H1 (cell line): ENCODE measurements at regions not wholly inside any gene's neighbourhood (a gene's known extent, or its start where the extent isn't known, plus 50 kb on each side); places are given as distances from the start of the nearest gene placed in this dataset.
A peak's percentile ranks its signal among the peaks of the same experiment; 100 is the strongest.

Experiments
- CTCF ChIA-PET: fragments of 300-600 bp; sonication (Branson Sonifier 250); formaldehyde crosslinking; loops from one replicate; lab custom pipeline; 2021; ENCODE audit not compliant: partially characterized antibody; lab: Charles Lee
- POLR2A ChIA-PET: fragments of 300-600 bp; sonication (Branson Sonifier 250); formaldehyde crosslinking; loops from one replicate; lab custom pipeline; 2021; ENCODE audit warnings: inconsistent platforms; ENCODE audit not compliant: partially characterized antibody; lab: Charles Lee
- DNase-seq, 2 experiments: peaks; one replicate each; pipeline versions ENCODE4 v3.0.0 to v3.0.0-alpha.2; 2010 to 2022; ENCODE audit warnings: low spot score in 2 of 2, low read depth in 1 of 2, mixed read lengths in 1 of 2
- FAIRE-seq: peaks from 2 replicates; lab custom pipeline; 2011; peaks lifted over from hg19 to GRCh38; lab: Jason Lieb, UNC
- H2AFZ ChIP-seq: 2 replicates; pipeline ENCODE4 v1.8.1; 2012; ENCODE audit warnings: low read length, inconsistent platforms
- H2AK5ac ChIP-seq: 2 replicates; pipeline ENCODE4 v1.6.1; 2013; ENCODE audit warnings: low read depth, low read length
- H2BK120ac ChIP-seq: replicated peaks from 2 replicates; pipeline ENCODE3; 2013; ENCODE audit warnings: low read depth, low read length, inconsistent platforms
- H2BK12ac ChIP-seq: 2 replicates; pipeline ENCODE4 v1.6.1; 2013; ENCODE audit warnings: low read depth, low read length
- H2BK15ac ChIP-seq: 2 replicates; pipeline ENCODE4 v1.6.1; 2013; ENCODE audit warnings: low read length
- H2BK20ac ChIP-seq: 2 replicates; pipeline ENCODE4 v1.6.1; 2013; ENCODE audit warnings: low read length
- H2BK5ac ChIP-seq: 2 replicates; pipeline ENCODE4 v1.6.1; 2013; ENCODE audit warnings: low read depth, low read length
- H3K14ac ChIP-seq: 2 replicates; pipeline ENCODE4 v1.6.1; 2013; ENCODE audit warnings: inconsistent platforms; ENCODE audit not compliant: insufficient read length
- H3K18ac ChIP-seq: 2 replicates; pipeline ENCODE4 v1.6.1; 2013; ENCODE audit warnings: low read length; ENCODE audit errors: extremely low read depth
- H3K23ac ChIP-seq: 2 replicates; pipeline ENCODE4 v1.6.1; 2013; ENCODE audit warnings: inconsistent platforms; ENCODE audit not compliant: insufficient read length
- H3K23me2 ChIP-seq: 2 replicates; pipeline ENCODE4 v1.6.1; 2013; ENCODE audit warnings: low read depth, low read length
- H3K27ac ChIP-seq: 2 replicates; pipeline ENCODE4 v1.6.1; 2011; ENCODE audit warnings: low read depth, low read length, inconsistent platforms
- H3K27me3 ChIP-seq, 4 experiments: replicated peaks in 1 of 4; 1 replicate in 1 of 4; 2 replicates in 3 of 4; pipeline versions ENCODE4 v1.6.1 to v1.8.1; 2011 to 2013; ENCODE audit warnings: low read length in 3 of 4, mild to moderate bottlenecking in 3 of 4, inconsistent platforms in 2 of 4, mixed read lengths in 2 of 4, moderate library complexity in 1 of 4; ENCODE audit not compliant: control insufficient read depth in 3 of 4, insufficient read depth in 3 of 4; ENCODE audit errors: extremely low read depth in 1 of 4
- H3K36me3 ChIP-seq, 4 experiments: 2 replicates each; pipeline versions ENCODE4 v1.6.1 to v1.8.1; 2011 to 2013; ENCODE audit warnings: mild to moderate bottlenecking in 4 of 4, low read length in 3 of 4, moderate library complexity in 2 of 4, control low read depth in 1 of 4, inconsistent platforms in 1 of 4; ENCODE audit not compliant: insufficient read depth in 4 of 4, control insufficient read depth in 2 of 4
- H3K4ac ChIP-seq: replicated peaks from 2 replicates; pipeline ENCODE3; 2013; ENCODE audit warnings: low read length, low read depth, mixed read lengths, inconsistent platforms; ENCODE audit not compliant: insufficient read length
- H3K4me1 ChIP-seq, 4 experiments: replicated peaks in 1 of 4; 1 replicate in 1 of 4; 2 replicates in 3 of 4; pipeline versions ENCODE4 v1.6.1 to v1.8.1; 2011 to 2013; ENCODE audit warnings: low read length in 3 of 4, inconsistent platforms in 2 of 4, mixed read lengths in 1 of 4; ENCODE audit not compliant: insufficient read depth in 4 of 4, control insufficient read depth in 3 of 4
- H3K4me2 ChIP-seq, 2 experiments: 2 replicates each; pipeline versions ENCODE4 v1.6.1 to v1.8.1; 2011 to 2013; ENCODE audit warnings: low read depth in 2 of 2, low read length in 2 of 2, control low read depth in 1 of 2, inconsistent platforms in 1 of 2, mild to moderate bottlenecking in 1 of 2; ENCODE audit not compliant: insufficient read depth in 1 of 2
- H3K4me3 ChIP-seq, 4 experiments: fragments of 200-600, 300-600 bp in 1 of 4; sonication (generic), shearing (Covaris generic), sonication (Bioruptor Twin) in 1 of 4; 2 replicates each; pipeline versions ENCODE4 v1.5.1 to v1.8.1; 2011 to 2016; ENCODE audit warnings: low read length in 4 of 4, low read depth in 3 of 4, control low read depth in 2 of 4, inconsistent platforms in 2 of 4, mild to moderate bottlenecking in 2 of 4, mixed read lengths in 1 of 4, moderate library complexity in 1 of 4; ENCODE audit not compliant: insufficient read depth in 2 of 4; ENCODE audit errors: extremely low read depth in 1 of 4
- H3K56ac ChIP-seq: replicated peaks from 2 replicates; pipeline ENCODE3; 2013; ENCODE audit warnings: low read depth, mild to moderate bottlenecking, mixed read lengths, low read length, inconsistent platforms; ENCODE audit not compliant: insufficient read length
- H3K79me1 ChIP-seq: 2 replicates; pipeline ENCODE4 v1.6.1; 2013; ENCODE audit warnings: low read depth, low read length, control low read depth
- H3K79me2 ChIP-seq, 2 experiments: 2 replicates each; pipeline versions ENCODE4 v1.6.1 to v1.8.1; 2012 to 2013; ENCODE audit warnings: low read length in 2 of 2, mild to moderate bottlenecking in 2 of 2, inconsistent platforms in 1 of 2; ENCODE audit not compliant: insufficient read depth in 2 of 2, control insufficient read depth in 1 of 2
- H3K9ac ChIP-seq, 4 experiments: replicated peaks in 1 of 4; 1 replicate in 1 of 4; 2 replicates in 3 of 4; pipeline versions ENCODE4 v1.6.1 to v1.8.1; 2011 to 2013; ENCODE audit warnings: low read depth in 3 of 4, low read length in 3 of 4, control low read depth in 2 of 4, mild to moderate bottlenecking in 2 of 4, moderate library complexity in 2 of 4, inconsistent platforms in 1 of 4; ENCODE audit errors: extremely low read depth in 1 of 4
- H3K9me3 ChIP-seq, 2 experiments: 2 replicates each; pipeline versions ENCODE4 v1.6.1 to v1.8.1; 2012 to 2013; ENCODE audit warnings: mild to moderate bottlenecking in 2 of 2, moderate library complexity in 2 of 2, control low read depth in 1 of 2, inconsistent platforms in 1 of 2, low read depth in 1 of 2, low read length in 1 of 2, mixed read lengths in 1 of 2; ENCODE audit not compliant: insufficient read depth in 2 of 2
- H4K20me1 ChIP-seq, 2 experiments: replicated peaks in 1 of 2; 2 replicates each; pipeline versions ENCODE3 to v1.8.1; 2011 to 2013; ENCODE audit warnings: inconsistent platforms in 2 of 2, low read length in 2 of 2, mild to moderate bottlenecking in 1 of 2; ENCODE audit not compliant: insufficient read depth in 2 of 2, control insufficient read depth in 1 of 2
- H4K5ac ChIP-seq: 2 replicates; pipeline ENCODE4 v1.6.1; 2013; ENCODE audit warnings: low read length, low read depth, mixed read lengths, inconsistent platforms; ENCODE audit not compliant: insufficient read length
- H4K8ac ChIP-seq: 2 replicates; pipeline ENCODE4 v1.8.0; 2013; ENCODE audit warnings: mild to moderate bottlenecking, moderate library complexity, low read length, inconsistent platforms; ENCODE audit not compliant: insufficient read depth; ENCODE audit errors: extremely low read depth
- H4K91ac ChIP-seq: replicated peaks from 2 replicates; pipeline ENCODE3; 2013; ENCODE audit warnings: low read length, mixed read lengths, inconsistent platforms; ENCODE audit not compliant: insufficient read length
- ASH2L ChIP-seq: fragments of 200-600, 300-600 bp; sonication (generic); IDR thresholded peaks from one replicate; pipeline ENCODE4 v1.7.1; 2017; ENCODE audit warnings: low read length
- BACH1 ChIP-seq: IDR thresholded peaks from 2 replicates; pipeline ENCODE4 v1.6.1; 2012; ENCODE audit warnings: low read length, improper control_type of control experiment
- BRCA1 ChIP-seq: IDR thresholded peaks from 2 replicates; pipeline ENCODE4 v1.6.1; 2012; ENCODE audit warnings: low read depth, low read length, improper control_type of control experiment
- CBX8 ChIP-seq: fragments of 300-800, 300-1000 bp; sonication (generic); IDR thresholded peaks from 2 replicates; pipeline ENCODE4 v1.7.1; 2016; ENCODE audit warnings: low read depth, low read length, borderline replicate concordance
- CHD1 ChIP-seq: IDR thresholded peaks from 2 replicates; pipeline ENCODE4 v1.6.1; 2012; ENCODE audit warnings: low read depth, low read length, improper control_type of control experiment
- E2F6 ChIP-seq: IDR thresholded peaks from 2 replicates; pipeline ENCODE4 v1.6.1; 2012; ENCODE audit warnings: inconsistent platforms
- JUND ChIP-seq: IDR thresholded peaks from 2 replicates; pipeline ENCODE4 v1.6.1; 2011; ENCODE audit warnings: mild to moderate bottlenecking, improper control_type of control experiment, low read length
- KDM1A ChIP-seq: fragments of 200-600, 300-600 bp; sonication (generic); IDR thresholded peaks from 2 replicates; pipeline ENCODE4 v1.7.1; 2016; ENCODE audit warnings: mild to moderate bottlenecking, low read length, borderline replicate concordance
- NANOG ChIP-seq: IDR thresholded peaks from 2 replicates; pipeline ENCODE4 v1.6.1; 2011; ENCODE audit warnings: low read length, low read depth, mild to moderate bottlenecking, inconsistent platforms; ENCODE audit not compliant: insufficient read depth, poor library complexity, severe bottlenecking
- PHF8 ChIP-seq: fragments of 200-600 bp; sonication (generic); conservative IDR thresholded peaks from 2 replicates; pipeline ENCODE4 v1.7.1; 2012; ENCODE audit warnings: low read depth, mild to moderate bottlenecking, inconsistent platforms, low read length, moderate library complexity
- POLR2A ChIP-seq, 2 experiments: IDR thresholded peaks; 1 replicate in 1 of 2; 2 replicates in 1 of 2; pipeline ENCODE4 v1.6.1; 2011; ENCODE audit warnings: low read depth in 2 of 2, low read length in 2 of 2, mild to moderate bottlenecking in 2 of 2; ENCODE audit errors: control extremely low read depth in 1 of 2
- RFX5 ChIP-seq: IDR thresholded peaks from 2 replicates; pipeline ENCODE4 v1.6.1; 2011; ENCODE audit warnings: low read depth, low read length, improper control_type of control experiment, borderline replicate concordance
- SAP30 ChIP-seq: fragments of 300-600 bp; sonication (generic); IDR thresholded peaks from 2 replicates; pipeline ENCODE4 v1.7.1; 2012; ENCODE audit warnings: low read length, moderate library complexity, mild to moderate bottlenecking, inconsistent platforms; ENCODE audit not compliant: insufficient read depth, insufficient replicate concordance
- TBP ChIP-seq: IDR thresholded peaks from 2 replicates; pipeline ENCODE4 v1.6.1; 2011; ENCODE audit warnings: low read depth, low read length, improper control_type of control experiment
- TCF12 ChIP-seq: IDR thresholded peaks from 2 replicates; pipeline ENCODE4 v1.6.1; 2011; ENCODE audit warnings: low read depth, mild to moderate bottlenecking, low read length
- WGBS, 2 experiments: shearing (Covaris generic) in 1 of 2; methylation state at CpG; one replicate each; pipeline versions ENCODE4 v1.1.6 to v1.1.7; 2013 to 2015; ENCODE audit warnings: low lambda C conversion rate in 2 of 2, mixed read lengths in 2 of 2, inconsistent platforms in 1 of 2, low coverage in 1 of 2, missing lambda C conversion rate in 1 of 2; ENCODE audit not compliant: insufficient replicate concordance in 2 of 2, insufficient coverage in 1 of 2, insufficient read length in 1 of 2; ENCODE audit errors: extremely low coverage in 1 of 2, missing lambda C conversion rate in 1 of 2; 5-methylcytosine and 5-hydroxymethylcytosine counted together

GRCh38 chr18:22711192-22711685 lies 221.9 kb upstream of the RBBP8 start:
- no peak overlapping the region for H3K14ac ChIP-seq
- no peak overlapping the region for H3K27ac ChIP-seq
- H3K36me3 ChIP-seq: no peaks in the 10 kb centered on the region
- H4K8ac ChIP-seq: no peak overlapping the region; the same call in 1 of the 2 replicates
- no peak overlapping the region for H3K23ac ChIP-seq
- no peak overlapping the region for H2BK12ac ChIP-seq
- no peaks in the 10 kb centered on the region for H3K23me2 ChIP-seq
- no peak overlapping the region for H3K56ac ChIP-seq
- H3K79me2 ChIP-seq: no peaks in the 10 kb centered on the region
- WGBS, 2 experiments: 60% methylated on average over 5 of the region's 7 CpGs; no CpG with 5 or more reads in 1 of the 2 experiments
- H3K4me3 ChIP-seq: no peak overlapping the region
- no peaks in the 10 kb centered on the region for H4K20me1 ChIP-seq
- H3K18ac ChIP-seq: no peak overlapping the region
- no peak overlapping the region for H2BK15ac ChIP-seq
- peak overlapping the region in 1 of 2 experiments; percentile 43; a peak in 1 of 4 replicates for H3K4me2 ChIP-seq
- H4K5ac ChIP-seq: no peak overlapping the region
- DNase-seq (peak in 1 of 2 experiments; percentile 49), FAIRE-seq (no peak)
- H3K79me1 ChIP-seq: no peaks in the 10 kb centered on the region
- H2BK5ac ChIP-seq: no peak overlapping the region
- POLR2A ChIA-PET: no interaction called here
- no peaks in the 10 kb centered on the region for H3K9me3 ChIP-seq
- CTCF ChIA-PET: interaction anchor here (1.0 to 1.3 kb wide), 2 partner anchors 12 to 89 kb away, joined by 3 read pairs; no protein-coding TSS in a partner anchor
- H4K91ac ChIP-seq: no peak overlapping the region
- H3K9ac ChIP-seq: no peak overlapping the region
- no peak overlapping the region for H2AK5ac ChIP-seq
- H3K27me3 ChIP-seq: no peaks in the 10 kb centered on the region
- H2AFZ ChIP-seq: no peak overlapping the region
- H3K4me1 ChIP-seq: no peaks in the 10 kb centered on the region
- no peak overlapping the region for H3K4ac ChIP-seq
- no peak overlapping the region for H2BK120ac ChIP-seq
- no peak overlapping the region for H2BK20ac ChIP-seq
- TF ChIP-seq JUND: no peak
- no peak for TF ChIP-seq TBP
- TF ChIP-seq PHF8: no peak
- no peak for TF ChIP-seq ASH2L
- TF ChIP-seq KDM1A: no peak
- TF ChIP-seq NANOG: no peak
- no peak for TF ChIP-seq BRCA1
- no peak for TF ChIP-seq BACH1
- TF ChIP-seq E2F6: no peak
- TF ChIP-seq RFX5: no peak
- no peak for TF ChIP-seq SAP30
- no peak for TF ChIP-seq POLR2A (IDR thresholded peaks at IDR 0.05; ENCODE audit: control extremely low read depth in 1 of 2, low read depth in 2 of 2, low read length in 2 of 2)
- no peak for TF ChIP-seq CHD1
- TF ChIP-seq TCF12: no peak
- TF ChIP-seq CBX8: no peak
